ENCODE measurements at regions not wholly inside any gene's neighbourhood (a gene's known extent, or its start where the extent isn't known, plus 50 kb on each side); places are given as distances from the start of the nearest gene placed in this dataset.

GRCh38 chr11:127576210-127576609, 575.6 kb upstream of the KIRREL3 start:
- no peak overlapping the region for H3K27ac ChIP-seq
- no peaks in the 10 kb centered on the region for H3K9me3 ChIP-seq
- H3K36me3 ChIP-seq, result no peaks in the 10 kb centered on the region
- no peaks in the 10 kb centered on the region for H3K27me3 ChIP-seq
- no peaks in the 10 kb centered on the region for H3K4me1 ChIP-seq
- no peak for DNase-seq
- intact Hi-C loops (cut with DNase I), result no loop called here
- TF ChIP-seq, protein P1, sequence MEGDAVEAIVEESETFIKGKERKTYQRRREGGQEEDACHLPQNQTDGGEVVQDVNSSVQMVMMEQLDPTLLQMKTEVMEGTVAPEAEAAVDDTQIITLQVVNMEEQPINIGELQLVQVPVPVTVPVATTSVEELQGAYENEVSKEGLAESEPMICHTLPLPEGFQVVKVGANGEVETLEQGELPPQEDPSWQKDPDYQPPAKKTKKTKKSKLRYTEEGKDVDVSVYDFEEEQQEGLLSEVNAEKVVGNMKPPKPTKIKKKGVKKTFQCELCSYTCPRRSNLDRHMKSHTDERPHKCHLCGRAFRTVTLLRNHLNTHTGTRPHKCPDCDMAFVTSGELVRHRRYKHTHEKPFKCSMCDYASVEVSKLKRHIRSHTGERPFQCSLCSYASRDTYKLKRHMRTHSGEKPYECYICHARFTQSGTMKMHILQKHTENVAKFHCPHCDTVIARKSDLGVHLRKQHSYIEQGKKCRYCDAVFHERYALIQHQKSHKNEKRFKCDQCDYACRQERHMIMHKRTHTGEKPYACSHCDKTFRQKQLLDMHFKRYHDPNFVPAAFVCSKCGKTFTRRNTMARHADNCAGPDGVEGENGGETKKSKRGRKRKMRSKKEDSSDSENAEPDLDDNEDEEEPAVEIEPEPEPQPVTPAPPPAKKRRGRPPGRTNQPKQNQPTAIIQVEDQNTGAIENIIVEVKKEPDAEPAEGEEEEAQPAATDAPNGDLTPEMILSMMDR (IDR thresholded peaks at IDR 0.05), result no peak
- ATAC-seq, result no peak
- no peak overlapping the region for H3K4me3 ChIP-seq

DNA sequence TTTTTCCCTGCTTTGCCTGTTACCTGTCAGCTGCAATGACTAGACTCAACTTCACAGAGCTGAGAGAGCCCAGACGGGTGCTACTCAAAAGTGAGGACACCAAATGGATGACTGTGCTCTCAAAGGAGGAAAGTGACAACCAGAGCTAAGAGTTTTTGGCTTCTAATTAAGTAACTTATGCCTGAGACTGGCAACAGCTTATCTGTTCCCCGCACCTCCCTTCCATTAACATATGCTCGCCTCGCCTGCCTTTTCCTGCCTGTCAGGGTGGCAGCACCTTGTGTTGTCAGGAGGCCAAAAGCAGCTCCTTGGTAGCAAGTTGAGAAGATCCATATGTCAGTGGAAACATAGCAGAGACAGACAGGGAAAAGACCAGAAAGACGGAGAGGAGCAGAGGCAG, 573.9 kb upstream of the KIRREL3 start:
- DNase-seq (no peak), ATAC-seq (no peak)
- Histone ChIP-seq H3K27me3 (no peaks in the 10 kb centered on the region), H3K27ac (no peak overlapping the region), H3K9me3 (no peaks in the 10 kb centered on the region), H3K4me3 (no peak overlapping the region), H3K36me3 (no peaks in the 10 kb centered on the region), H3K4me1 (no peaks in the 10 kb centered on the region)
- TF ChIP-seq, protein P1 (IDR thresholded peaks at IDR 0.05), result no peak
- intact Hi-C loops (cut with DNase I), result no loop called here

- H3K4me1 ChIP-seq, result no peaks in the 10 kb centered on the region
These were observed 568.3 kb upstream of the KIRREL3 start for GRCh38 chr11:127568891-127569290.

GRCh38 chr11:127567237-127567932, 566.8 kb upstream of the KIRREL3 start:
- no peaks in the 10 kb centered on the region for H3K36me3 ChIP-seq
- H3K4me3 ChIP-seq, result no peak overlapping the region
- intact Hi-C loops (cut with DNase I), result no loop called here
- H3K27ac ChIP-seq, result no peak overlapping the region
- no peaks in the 10 kb centered on the region for H3K27me3 ChIP-seq
- TF ChIP-seq, protein P1 (IDR thresholded peaks at IDR 0.05), result no peak
- no peak for ATAC-seq
- no peaks in the 10 kb centered on the region for H3K4me1 ChIP-seq
- DNase-seq, result no peak
- H3K9me3 ChIP-seq, result no peaks in the 10 kb centered on the region

More at GRCh38 chr11:127568891-127569290, 568.3 kb upstream of the KIRREL3 start:
- Histone ChIP-seq H3K4me3 (no peak overlapping the region), H3K27ac (no peak overlapping the region), H3K9me3 (no peaks in the 10 kb centered on the region), H3K36me3 (no peaks in the 10 kb centered on the region), H3K27me3 (no peaks in the 10 kb centered on the region)
- TF ChIP-seq, protein P1 (IDR thresholded peaks at IDR 0.05), result no peak
- intact Hi-C loops (cut with DNase I), result no loop called here
- DNase-seq, result no peak
- ATAC-seq, result no peak

- ATAC-seq, result no peak
- intact Hi-C loops (cut with DNase I), result no loop called here
- H3K4me1 ChIP-seq, result no peaks in the 10 kb centered on the region
These were observed 564.2 kb upstream of the KIRREL3 start for GRCh38 chr11:127564810-127565209.

More at GRCh38 chr11:127564810-127565209, 564.2 kb upstream of the KIRREL3 start:
- TF ChIP-seq, protein P1 (IDR thresholded peaks at IDR 0.05), result no peak
- Histone ChIP-seq H3K9me3 (no peaks in the 10 kb centered on the region), H3K27ac (no peak overlapping the region), H3K36me3 (no peaks in the 10 kb centered on the region), H3K27me3 (no peaks in the 10 kb centered on the region), H3K4me3 (no peak overlapping the region)
- DNase-seq, result no peak
